Fibroblast of lung (primary cell): ENCODE measurements at regions not wholly inside any gene's neighbourhood (a gene's known extent, or its start where the extent isn't known, plus 50 kb on each side); places are given as distances from the start of the nearest gene placed in this dataset.

ENCODE experiments used
- DNase-seq, 2 donors: peaks; one replicate each; pipeline versions ENCODE4 v3.0.0 to v3.0.0-alpha.2; 2010; ENCODE audit warnings: low read depth in 2 of 2
- H2AFZ ChIP-seq: 2 replicates; pipeline ENCODE4 v1.5.1; 2012; ENCODE audit warnings: low read length, control low read depth, inconsistent platforms
- H3K27ac ChIP-seq: 2 replicates; pipeline ENCODE4 v1.5.1; 2011; ENCODE audit warnings: low read length, control low read depth; ENCODE audit not compliant: insufficient read depth
- H3K27me3 ChIP-seq: 2 replicates; pipeline ENCODE4 v1.5.1; 2011; ENCODE audit warnings: mild to moderate bottlenecking, low read length; ENCODE audit not compliant: control insufficient read depth, insufficient read depth
- H3K36me3 ChIP-seq: 2 replicates; pipeline ENCODE4 v1.5.1; 2011; ENCODE audit warnings: low read length; ENCODE audit not compliant: control insufficient read depth, insufficient read depth
- H3K4me1 ChIP-seq: 2 replicates; pipeline ENCODE4 v1.5.1; 2011; ENCODE audit warnings: low read length; ENCODE audit not compliant: control insufficient read depth, insufficient read depth; ENCODE audit errors: extremely low read depth
- H3K4me2 ChIP-seq: 2 replicates; pipeline ENCODE4 v1.5.1; 2011; ENCODE audit warnings: low read length, control low read depth; ENCODE audit not compliant: insufficient read depth; ENCODE audit errors: extremely low read depth
- H3K4me3 ChIP-seq, 4 experiments: fragments of 200-600 bp in 1 of 4; sonication (generic) in 1 of 4; replicated peaks in 1 of 4; 2 replicates each; pipeline ENCODE4 v1.5.1; 2011 to 2016; ENCODE audit warnings: low read length in 4 of 4, low read depth in 3 of 4, mild to moderate bottlenecking in 3 of 4, control low read depth in 2 of 4, inconsistent platforms in 1 of 4, mixed read lengths in 1 of 4; ENCODE audit not compliant: insufficient read depth in 1 of 4; ENCODE audit errors: control extremely low read depth in 1 of 4
- H3K79me2 ChIP-seq: 2 replicates; pipeline ENCODE4 v1.5.1; 2012; ENCODE audit warnings: mild to moderate bottlenecking, low read length, inconsistent platforms; ENCODE audit not compliant: control insufficient read depth, insufficient read depth
- H3K9ac ChIP-seq: 2 replicates; pipeline ENCODE4 v1.5.1; 2011; ENCODE audit warnings: mild to moderate bottlenecking, low read length, control low read depth; ENCODE audit not compliant: insufficient read depth
- H3K9me3 ChIP-seq: 2 replicates; pipeline ENCODE4 v1.5.1; 2012; ENCODE audit warnings: low read depth, low read length; ENCODE audit not compliant: control insufficient read depth, insufficient read depth
- H4K20me1 ChIP-seq: 2 replicates; pipeline ENCODE4 v1.5.1; 2011; ENCODE audit warnings: low read length; ENCODE audit not compliant: control insufficient read depth, insufficient read depth; ENCODE audit errors: extremely low read depth
- CTCF ChIP-seq, 2 donors: IDR thresholded peaks in 1 of 2; conservative IDR thresholded peaks in 1 of 2; 1 replicate in 1 of 2; 2 replicates in 1 of 2; pipeline ENCODE4 v1.5.1; 2011 to 2012; ENCODE audit warnings: low read length in 2 of 2, control low read depth in 1 of 2, inconsistent platforms in 1 of 2, low read depth in 1 of 2, mild to moderate bottlenecking in 1 of 2
- EZH2 ChIP-seq: IDR thresholded peaks from 2 replicates; pipeline ENCODE4 v1.5.1; 2012; ENCODE audit warnings: low read length, control low read depth, mild to moderate bottlenecking; ENCODE audit errors: missing control alignments

GRCh38 chr7:32680259-32681173, 185.2 kb downstream of the AVL9 start:
- no peaks in the 10 kb centered on the region for H4K20me1 ChIP-seq
- no peaks in the 10 kb centered on the region for H3K27me3 ChIP-seq
- TF ChIP-seq EZH2 (no peak), CTCF (conservative IDR thresholded peaks at IDR 0.05 in 1 of 2, IDR thresholded peaks at IDR 0.05 in 1 of 2; ENCODE audit: low read depth in 1 of 2, low read length in 2 of 2) (no peak)
- peak overlapping the region; percentile 20 for H3K27ac ChIP-seq
- no peaks in the 10 kb centered on the region for H3K9me3 ChIP-seq
- no peak overlapping the region for H3K4me2 ChIP-seq
- no peaks in the 10 kb centered on the region for H3K36me3 ChIP-seq
- H2AFZ ChIP-seq: no peak overlapping the region
- H3K9ac ChIP-seq: no peak overlapping the region
- H3K4me3 ChIP-seq: no peak overlapping the region
- H3K4me1 ChIP-seq: peaks cover 2% of the 10 kb centered on the region
- no peaks in the 10 kb centered on the region for H3K79me2 ChIP-seq
- peak; percentile 78 to 87 for DNase-seq

GRCh38 chr7:32679192-32679591, 183.9 kb downstream of the AVL9 start:
- Histone ChIP-seq H3K4me2 (no peak overlapping the region), H3K27me3 (no peaks in the 10 kb centered on the region), H2AFZ (no peak overlapping the region), H3K9ac (no peak overlapping the region), H3K4me1 (peaks cover 2% of the 10 kb centered on the region), H3K79me2 (no peaks in the 10 kb centered on the region), H4K20me1 (no peaks in the 10 kb centered on the region), H3K9me3 (no peaks in the 10 kb centered on the region), H3K4me3 (no peak overlapping the region), H3K27ac (no peak overlapping the region), H3K36me3 (no peaks in the 10 kb centered on the region)
- DNase-seq: no peak
- TF ChIP-seq EZH2 (no peak), CTCF (conservative IDR thresholded peaks at IDR 0.05 in 1 of 2, IDR thresholded peaks at IDR 0.05 in 1 of 2; ENCODE audit: low read depth in 1 of 2, low read length in 2 of 2) (no peak)

- no peak overlapping the region for H3K4me3 ChIP-seq
- H3K4me2 ChIP-seq: no peak overlapping the region
- TF ChIP-seq CTCF (conservative IDR thresholded peaks at IDR 0.05 in 1 of 2, IDR thresholded peaks at IDR 0.05 in 1 of 2; ENCODE audit: low read depth in 1 of 2, low read length in 2 of 2) (no peak), EZH2 (no peak)
- no peaks in the 10 kb centered on the region for H3K36me3 ChIP-seq
- no peaks in the 10 kb centered on the region for H3K79me2 ChIP-seq
- H4K20me1 ChIP-seq: no peaks in the 10 kb centered on the region
- H2AFZ ChIP-seq: no peak overlapping the region
- H3K9ac ChIP-seq: no peak overlapping the region
- no peak for DNase-seq
- H3K4me1 ChIP-seq: peaks cover 2% of the 10 kb centered on the region
- H3K9me3 ChIP-seq: no peaks in the 10 kb centered on the region
- no peaks in the 10 kb centered on the region for H3K27me3 ChIP-seq
- H3K27ac ChIP-seq: no peak overlapping the region
Measured at GRCh38 chr7:32677593-32677992, 182.3 kb downstream of the AVL9 start.
